ENCODE measurements at regions not wholly inside any gene's neighbourhood (a gene's known extent, or its start where the extent isn't known, plus 50 kb on each side); places are given as distances from the start of the nearest gene placed in this dataset.

DNA sequence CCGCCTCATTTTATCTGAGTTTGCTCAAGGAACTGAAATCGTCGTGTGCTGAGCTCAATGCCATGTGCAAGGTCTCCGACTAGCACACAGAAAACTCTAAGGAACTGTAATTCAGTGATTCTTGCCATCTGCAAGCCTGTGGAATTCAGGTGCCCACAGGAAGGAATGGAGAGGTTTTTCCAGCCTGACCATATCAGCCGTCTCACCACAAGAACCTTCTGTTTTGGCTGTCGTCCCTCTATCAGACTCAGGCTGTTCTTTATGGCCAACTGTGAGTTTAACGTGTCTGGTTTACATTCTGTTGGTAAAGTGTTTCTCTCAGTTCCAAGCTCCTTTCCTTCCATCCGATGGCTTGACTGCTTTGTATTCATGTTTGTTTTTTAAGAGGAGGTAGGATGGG is 293.5 kb downstream of the SPRY2 start:
- no peak for DNase-seq
- TF ChIP-seq EP300 (IDR thresholded peaks at IDR 0.05) = no peak
- no peak for TF ChIP-seq POLR2AphosphoS5 (IDR thresholded peaks at IDR 0.05)
- TF ChIP-seq, protein P1, sequence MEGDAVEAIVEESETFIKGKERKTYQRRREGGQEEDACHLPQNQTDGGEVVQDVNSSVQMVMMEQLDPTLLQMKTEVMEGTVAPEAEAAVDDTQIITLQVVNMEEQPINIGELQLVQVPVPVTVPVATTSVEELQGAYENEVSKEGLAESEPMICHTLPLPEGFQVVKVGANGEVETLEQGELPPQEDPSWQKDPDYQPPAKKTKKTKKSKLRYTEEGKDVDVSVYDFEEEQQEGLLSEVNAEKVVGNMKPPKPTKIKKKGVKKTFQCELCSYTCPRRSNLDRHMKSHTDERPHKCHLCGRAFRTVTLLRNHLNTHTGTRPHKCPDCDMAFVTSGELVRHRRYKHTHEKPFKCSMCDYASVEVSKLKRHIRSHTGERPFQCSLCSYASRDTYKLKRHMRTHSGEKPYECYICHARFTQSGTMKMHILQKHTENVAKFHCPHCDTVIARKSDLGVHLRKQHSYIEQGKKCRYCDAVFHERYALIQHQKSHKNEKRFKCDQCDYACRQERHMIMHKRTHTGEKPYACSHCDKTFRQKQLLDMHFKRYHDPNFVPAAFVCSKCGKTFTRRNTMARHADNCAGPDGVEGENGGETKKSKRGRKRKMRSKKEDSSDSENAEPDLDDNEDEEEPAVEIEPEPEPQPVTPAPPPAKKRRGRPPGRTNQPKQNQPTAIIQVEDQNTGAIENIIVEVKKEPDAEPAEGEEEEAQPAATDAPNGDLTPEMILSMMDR (IDR thresholded peaks at IDR 0.05) = no peak
- TF ChIP-seq POLR2A (IDR thresholded peaks at IDR 0.05) = no peak
- no peak for ATAC-seq (ENCODE audit: low FRiP score in 2 of 2)
- WGBS, 2 donors = 53 to 54% methylated on average over 8 of the region's 8 CpGs
- H3K36me3 ChIP-seq = no peaks in the 10 kb centered on the region
- no peak overlapping the region for H3K4me3 ChIP-seq
- peaks cover 8 to 20% (median 12%) of the 10 kb centered on the region in 4 donors for H3K4me1 ChIP-seq
- no peaks in the 10 kb centered on the region for H3K27me3 ChIP-seq
- H3K27ac ChIP-seq = no peak overlapping the region
- H3K9me3 ChIP-seq = no peaks in the 10 kb centered on the region

DNA sequence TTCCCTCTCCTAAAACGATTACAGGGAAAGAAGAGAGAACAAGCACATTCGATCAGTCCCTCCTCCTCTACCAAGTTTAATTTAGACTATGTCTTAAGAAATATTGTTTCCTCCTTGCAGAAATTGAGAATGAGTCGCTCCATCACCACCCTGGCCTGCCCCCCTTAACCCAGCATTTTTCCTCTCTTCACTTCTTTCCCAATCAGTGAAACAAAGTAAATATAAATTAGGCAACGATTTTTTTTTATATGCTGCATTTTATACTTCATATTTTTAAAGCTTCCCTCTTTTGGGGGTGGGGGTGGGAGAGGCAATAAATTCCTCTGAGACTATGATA is 300.0 kb downstream of the SPRY2 start:
- H3K27ac ChIP-seq = no peak overlapping the region

GRCh38 chr13:80040196-80040980 is 300.5 kb downstream of the SPRY2 start:
- 50 to 52% methylated on average over 4 of the region's 4 CpGs for WGBS, 2 donors
- Histone ChIP-seq H3K36me3 (no peaks in the 10 kb centered on the region), H3K9me3 (no peaks in the 10 kb centered on the region), H3K4me3 (no peak overlapping the region), H3K27me3 (no peaks in the 10 kb centered on the region), H3K4me1 (peaks cover 0 to 14% (median 0%) of the 10 kb centered on the region in 4 donors), H3K27ac (no peak overlapping the region)
- DNase-seq = no peak
- TF ChIP-seq POLR2A (IDR thresholded peaks at IDR 0.05) = no peak
- TF ChIP-seq EP300 (IDR thresholded peaks at IDR 0.05) = no peak
- TF ChIP-seq, protein P1 (IDR thresholded peaks at IDR 0.05) = no peak
- TF ChIP-seq POLR2AphosphoS5 (IDR thresholded peaks at IDR 0.05) = peak in 1 of 2 donors; percentile 50
- ATAC-seq (ENCODE audit: low FRiP score in 2 of 2) = peak; percentile 71 to 77

More for the DNA sequence above, 300.0 kb downstream of the SPRY2 start:
- no peak for TF ChIP-seq POLR2AphosphoS5 (IDR thresholded peaks at IDR 0.05)
- TF ChIP-seq POLR2A (IDR thresholded peaks at IDR 0.05) = no peak
- TF ChIP-seq, protein P1 (IDR thresholded peaks at IDR 0.05) = no peak
- no peak for TF ChIP-seq EP300 (IDR thresholded peaks at IDR 0.05)
- Histone ChIP-seq H3K4me3 (no peak overlapping the region), H3K4me1 (peaks cover 0 to 14% (median 0%) of the 10 kb centered on the region in 4 donors), H3K9me3 (no peaks in the 10 kb centered on the region), H3K36me3 (no peaks in the 10 kb centered on the region), H3K27me3 (no peaks in the 10 kb centered on the region)
- DNase-seq = no peak
- 32 to 41% methylated on average over 4 of the region's 4 CpGs for WGBS, 2 donors
- peak in 1 of 2 donors; percentile 24 for ATAC-seq (ENCODE audit: low FRiP score in 2 of 2)

- ATAC-seq (ENCODE audit: low FRiP score in 2 of 2) = peak in 1 of 2 donors; percentile 22
- TF ChIP-seq EP300 (IDR thresholded peaks at IDR 0.05) = no peak
- TF ChIP-seq POLR2A (IDR thresholded peaks at IDR 0.05) = no peak
- TF ChIP-seq, protein P1 (IDR thresholded peaks at IDR 0.05) = no peak
- no peak for TF ChIP-seq POLR2AphosphoS5 (IDR thresholded peaks at IDR 0.05)
- no peaks in the 10 kb centered on the region for H3K9me3 ChIP-seq
Measured at GRCh38 chr13:80039000-80039399, 301.9 kb downstream of the SPRY2 start.

GRCh38 chr13:80038371-80038770 is 302.6 kb downstream of the SPRY2 start:
- H3K4me1 ChIP-seq = peaks cover 0 to 14% (median 0%) of the 10 kb centered on the region in 4 donors
- TF ChIP-seq POLR2A (IDR thresholded peaks at IDR 0.05) (no peak), EP300 (IDR thresholded peaks at IDR 0.05) (no peak), POLR2AphosphoS5 (IDR thresholded peaks at IDR 0.05) (no peak)
- TF ChIP-seq, protein P1 (IDR thresholded peaks at IDR 0.05) = no peak
- no peak for DNase-seq
- no peaks in the 10 kb centered on the region for H3K27me3 ChIP-seq
- H3K36me3 ChIP-seq = no peaks in the 10 kb centered on the region
- no peaks in the 10 kb centered on the region for H3K9me3 ChIP-seq
- no peak for ATAC-seq (ENCODE audit: low FRiP score in 2 of 2)
- no peak overlapping the region for H3K4me3 ChIP-seq
- H3K27ac ChIP-seq = no peak overlapping the region

More at GRCh38 chr13:80039000-80039399, 301.9 kb downstream of the SPRY2 start:
- no peak for DNase-seq
- H3K4me1 ChIP-seq = peaks cover 0 to 14% (median 0%) of the 10 kb centered on the region in 4 donors
- WGBS, 2 donors = 45 to 48% methylated on average over 1 of the region's 1 CpG
- H3K27me3 ChIP-seq = no peaks in the 10 kb centered on the region
- H3K36me3 ChIP-seq = no peaks in the 10 kb centered on the region
- no peak overlapping the region for H3K27ac ChIP-seq
- no peak overlapping the region for H3K4me3 ChIP-seq
